ENCODE measurements at regions not wholly inside any gene's neighbourhood (a gene's known extent, or its start where the extent isn't known, plus 50 kb on each side); places are given as distances from the start of the nearest gene placed in this dataset.

DNA sequence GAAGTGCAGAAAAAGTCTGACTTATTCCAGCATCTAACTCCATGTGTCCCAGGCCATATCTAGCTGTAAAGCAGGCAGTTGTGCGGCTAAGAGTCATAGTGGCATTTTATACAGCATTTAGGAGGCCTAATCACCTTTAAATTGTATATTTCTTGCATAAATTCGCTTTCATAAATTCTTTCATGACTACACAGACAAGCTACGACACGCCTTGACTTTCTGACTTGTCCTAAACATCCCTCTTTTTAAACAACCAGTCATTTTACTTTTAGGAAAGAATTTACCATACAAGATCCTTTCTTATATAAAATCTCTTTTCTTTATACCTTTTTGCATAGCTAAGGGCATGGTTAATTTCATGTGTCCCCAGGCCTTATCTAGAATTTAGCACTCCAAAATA, 81.7 kb upstream of the THBS2 start:
- TF ChIP-seq, protein P1, sequence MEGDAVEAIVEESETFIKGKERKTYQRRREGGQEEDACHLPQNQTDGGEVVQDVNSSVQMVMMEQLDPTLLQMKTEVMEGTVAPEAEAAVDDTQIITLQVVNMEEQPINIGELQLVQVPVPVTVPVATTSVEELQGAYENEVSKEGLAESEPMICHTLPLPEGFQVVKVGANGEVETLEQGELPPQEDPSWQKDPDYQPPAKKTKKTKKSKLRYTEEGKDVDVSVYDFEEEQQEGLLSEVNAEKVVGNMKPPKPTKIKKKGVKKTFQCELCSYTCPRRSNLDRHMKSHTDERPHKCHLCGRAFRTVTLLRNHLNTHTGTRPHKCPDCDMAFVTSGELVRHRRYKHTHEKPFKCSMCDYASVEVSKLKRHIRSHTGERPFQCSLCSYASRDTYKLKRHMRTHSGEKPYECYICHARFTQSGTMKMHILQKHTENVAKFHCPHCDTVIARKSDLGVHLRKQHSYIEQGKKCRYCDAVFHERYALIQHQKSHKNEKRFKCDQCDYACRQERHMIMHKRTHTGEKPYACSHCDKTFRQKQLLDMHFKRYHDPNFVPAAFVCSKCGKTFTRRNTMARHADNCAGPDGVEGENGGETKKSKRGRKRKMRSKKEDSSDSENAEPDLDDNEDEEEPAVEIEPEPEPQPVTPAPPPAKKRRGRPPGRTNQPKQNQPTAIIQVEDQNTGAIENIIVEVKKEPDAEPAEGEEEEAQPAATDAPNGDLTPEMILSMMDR (conservative IDR thresholded peaks at IDR 0.05; ENCODE audit: low read depth in 2 of 2), result no peak
- TF ChIP-seq JUNB (IDR thresholded peaks at IDR 0.05; ENCODE audit: unreplicated experiment), result no peak

All from GM23338 (cell line).